HepG2 (cell line): ENCODE measurements at regions not wholly inside any gene's neighbourhood (a gene's known extent, or its start where the extent isn't known, plus 50 kb on each side); places are given as distances from the start of the nearest gene placed in this dataset.

Experiments used
- ATAC-seq: fragments of 200-7000 bp; cut with Tn5 transposase; 3 replicates; pipeline ENCODE4 v1.9.1; 2020; ENCODE audit warnings: mild to moderate bottlenecking, moderate library complexity
- BruUV-seq: library from RNA; stranded (reverse); fragments of 400-500 nt; replicated peaks from 2 replicates; lab custom pipeline; 2021; lab: Mats Ljungman, UMichigan
- CTCF ChIA-PET: fragments of 300-600 bp; formaldehyde crosslinking; extraction: SDS; loops from one replicate; lab custom pipeline; 2021; ENCODE audit warnings: low total read pairs, inconsistent platforms, low intra/inter-chr PET ratio; lab: Yijun Ruan, JAX
- POLR2A ChIA-PET: fragments of 350-600 bp; sonication (Branson Sonifier 250); formaldehyde crosslinking; loops from one replicate; lab custom pipeline; 2020; ENCODE audit warnings: antibody characterized with exemption, inconsistent platforms; lab: Yijun Ruan, JAX
- DNase-seq: peaks from one replicate; pipeline ENCODE4 v3.0.0-alpha.2; 2015; ENCODE audit warnings: low spot score
- FAIRE-seq: peaks from 3 replicates; lab custom pipeline; 2011; peaks lifted over from hg19 to GRCh38; lab: Jason Lieb, UNC
- H2AFZ ChIP-seq: one replicate; pipeline ENCODE4 v1.6.1; 2011; ENCODE audit warnings: low read length, inconsistent platforms
- H3K27ac ChIP-seq: fragments of 300-600 bp; 3 replicates; pipeline ENCODE4 v1.8.0; 2011; ENCODE audit warnings: mixed run types, mild to moderate bottlenecking, mixed read lengths, low read length, inconsistent platforms; ENCODE audit not compliant: insufficient read depth; ENCODE audit errors: extremely low read length
- H3K27me3 ChIP-seq, 2 experiments: fragments of 200-600 bp in 1 of 2; 2 replicates in 1 of 2; 3 replicates in 1 of 2; pipeline versions ENCODE4 v1.6.0 to v1.8.0; 2011; ENCODE audit warnings: low read length in 2 of 2, mild to moderate bottlenecking in 2 of 2, moderate library complexity in 2 of 2, inconsistent platforms in 1 of 2; ENCODE audit not compliant: insufficient read depth in 2 of 2, control insufficient read depth in 1 of 2
- H3K36me3 ChIP-seq, 2 experiments: fragments of 200-600 bp in 1 of 2; replicated peaks in 1 of 2; 2 replicates in 1 of 2; 3 replicates in 1 of 2; pipeline versions ENCODE4 v1.5.1 to v1.8.0; 2011; ENCODE audit warnings: low read length in 2 of 2, inconsistent platforms in 1 of 2; ENCODE audit not compliant: insufficient read depth in 2 of 2, control insufficient read depth in 1 of 2
- H3K4me1 ChIP-seq: 2 replicates; pipeline ENCODE4 v1.5.1; 2012; ENCODE audit warnings: low read length, inconsistent platforms; ENCODE audit not compliant: insufficient read depth
- H3K4me2 ChIP-seq: 2 replicates; pipeline ENCODE4 v1.6.0; 2011; ENCODE audit warnings: low read depth, low read length, inconsistent platforms
- H3K4me3 ChIP-seq, 3 experiments: fragments of 200-600 bp in 1 of 3; sonication (generic), shearing (Covaris generic) in 1 of 3; replicated peaks in 1 of 3; 2 replicates each; pipeline ENCODE4 v1.5.1; 2011 to 2016; ENCODE audit warnings: low read length in 3 of 3, inconsistent platforms in 2 of 3, low read depth in 2 of 3, mild to moderate bottlenecking in 2 of 3, control low read depth in 1 of 3, mixed read lengths in 1 of 3; ENCODE audit not compliant: insufficient read depth in 1 of 3
- H3K79me2 ChIP-seq: one replicate; pipeline ENCODE4 v1.6.1; 2011; ENCODE audit warnings: low read length, inconsistent platforms; ENCODE audit not compliant: insufficient read depth
- H3K9ac ChIP-seq: 2 replicates; pipeline ENCODE4 v1.6.0; 2011; ENCODE audit warnings: mild to moderate bottlenecking, low read depth, low read length, inconsistent platforms; ENCODE audit not compliant: insufficient read depth
- H3K9me3 ChIP-seq: 2 replicates; pipeline ENCODE4 v1.5.1; 2012; ENCODE audit warnings: mild to moderate bottlenecking, low read length
- H4K20me1 ChIP-seq: 2 replicates; pipeline ENCODE4 v1.6.0; 2011; ENCODE audit warnings: inconsistent platforms, mild to moderate bottlenecking, low read length, moderate library complexity; ENCODE audit not compliant: insufficient read depth
- CHD4 ChIP-seq: fragments of 200-600 bp; sonication (generic); IDR thresholded peaks from 2 replicates; pipeline ENCODE4 v1.7.0; 2017; ENCODE audit warnings: mild to moderate bottlenecking, low read length, borderline replicate concordance
- GABPA ChIP-seq, 2 experiments: IDR thresholded peaks; 2 replicates each; pipeline ENCODE4 v1.6.1; 2011 to 2016; ENCODE audit warnings: low read depth in 2 of 2, low read length in 1 of 2, missing biosample characterization in 1 of 2, missing genetic modification characterization in 1 of 2
- HNF1A ChIP-seq, 2 experiments: sonication (generic) in 1 of 2; formaldehyde crosslinking in 1 of 2; IDR thresholded peaks; 2 replicates each; pipeline versions ENCODE4 v1.4.0 to v1.6.1; 2016 to 2020; ENCODE audit warnings: borderline replicate concordance in 1 of 2, low read depth in 1 of 2, mild to moderate bottlenecking in 1 of 2, missing genetic modification reagents in 1 of 2
- MEIS1 ChIP-seq: sonication (generic); formaldehyde crosslinking; IDR thresholded peaks from 2 replicates; pipeline ENCODE4 v1.9.0; 2021; ENCODE audit warnings: mild to moderate bottlenecking, missing genetic modification reagents, moderate library complexity, borderline replicate concordance
- MEIS2 ChIP-seq: sonication (generic); formaldehyde crosslinking; IDR thresholded peaks from 2 replicates; pipeline ENCODE4 v1.9.0; 2021; ENCODE audit warnings: mild to moderate bottlenecking, missing genetic modification reagents
- TMF1 ChIP-seq: sonication (generic); formaldehyde crosslinking; IDR thresholded peaks from 2 replicates; pipeline ENCODE4 v1.8.1; 2022; ENCODE audit warnings: low read depth, missing genetic modification reagents
- XBP1 ChIP-seq: sonication (generic); formaldehyde crosslinking; IDR thresholded peaks from 2 replicates; pipeline ENCODE4 v1.5.0; 2020; ENCODE audit warnings: missing genetic modification reagents
- ZNF281 ChIP-seq: sonication (generic); formaldehyde crosslinking; IDR thresholded peaks from 2 replicates; pipeline ENCODE4 v1.4.0; 2020; ENCODE audit warnings: missing genetic modification reagents, borderline replicate concordance
- ZNF333 ChIP-seq: sonication (generic); formaldehyde crosslinking; IDR thresholded peaks from 2 replicates; pipeline ENCODE4 v1.4.0; 2020; ENCODE audit warnings: mild to moderate bottlenecking, missing genetic modification reagents, borderline replicate concordance
- ZNF33B ChIP-seq: sonication (generic); formaldehyde crosslinking; IDR thresholded peaks from 2 replicates; pipeline ENCODE4 v1.5.1; 2020; ENCODE audit warnings: mild to moderate bottlenecking, missing genetic modification reagents
- ZNF672 ChIP-seq: sonication (generic); formaldehyde crosslinking; IDR thresholded peaks from 2 replicates; pipeline ENCODE4 v1.8.1; 2022; ENCODE audit warnings: missing genetic modification reagents
- ZNF724P ChIP-seq: sonication (generic); formaldehyde crosslinking; IDR thresholded peaks from 2 replicates; pipeline ENCODE4 v1.8.0; 2022; ENCODE audit warnings: missing genetic modification reagents, borderline replicate concordance
- ZNF749 ChIP-seq: sonication (generic); formaldehyde crosslinking; IDR thresholded peaks from 2 replicates; pipeline ENCODE4 v1.8.0; 2022; ENCODE audit warnings: mild to moderate bottlenecking, missing genetic modification reagents, moderate library complexity, borderline replicate concordance
- WGBS: methylation state at CpG from one replicate; pipeline ENCODE4 v1.1.6; 2017; ENCODE audit warnings: low lambda C conversion rate; 5-methylcytosine and 5-hydroxymethylcytosine counted together
- in situ Hi-C: cut with HindIII; loops from 2 replicates; pipeline ENCODE4 v1.10.0; 2017; ENCODE audit warnings: low pct_unique_long_range_greater_than_20kb; ENCODE audit not compliant: extremely low pct_ligation_motif_present
- intact Hi-C: fragments of 100-400 bp; cut with micrococcal nuclease; formaldehyde crosslinking; loops from one replicate; pipeline ENCODE4 v1.10.0; 2022; ENCODE audit not compliant: unreplicated experiment

GRCh38 chr2:184357033-184357432 is 241.3 kb upstream of the ZNF804A start:
- no peak for ATAC-seq
- in situ Hi-C loops (no loop called here), intact Hi-C loops (no loop called here)
- ChIA-PET POLR2A (no interaction called here), CTCF (no interaction called here)
- no peaks in the 10 kb centered on the region for H4K20me1 ChIP-seq
- TF ChIP-seq HNF1A (IDR thresholded peaks at IDR 0.05; ENCODE audit: low read depth) (no peak), HNF1A (CRISPR knock-in tag; IDR thresholded peaks at IDR 0.05; ENCODE audit: borderline replicate concordance) (no peak), ZNF33B (CRISPR knock-in tag) (no peak), ZNF333 (CRISPR knock-in tag) (no peak), ZNF749 (CRISPR knock-in tag) (no peak), ZNF724P (no peak), CHD4 (no peak), TMF1 (CRISPR knock-in tag) (no peak), ZNF281 (CRISPR knock-in tag) (no peak), ZNF672 (CRISPR knock-in tag) (no peak), MEIS1 (CRISPR knock-in tag) (no peak), GABPA (IDR thresholded peaks at IDR 0.05; ENCODE audit: low read depth, low read length) (no peak), GABPA (CRISPR knock-in tag; IDR thresholded peaks at IDR 0.05; ENCODE audit: low read depth) (no peak), XBP1 (no peak), MEIS2 (CRISPR knock-in tag) (no peak)
- no peak overlapping the region for H3K9ac ChIP-seq
- no peak overlapping the region for H2AFZ ChIP-seq
- no TSS peak for BruUV-seq
- no peak overlapping the region for H3K4me3 ChIP-seq
- FAIRE-seq, result no peak
- no peaks in the 10 kb centered on the region for H3K36me3 ChIP-seq
- no peak overlapping the region for H3K4me2 ChIP-seq
- H3K4me1 ChIP-seq, result no peaks in the 10 kb centered on the region
- H3K27me3 ChIP-seq, result no peaks in the 10 kb centered on the region
- no peaks in the 10 kb centered on the region for H3K79me2 ChIP-seq
- H3K9me3 ChIP-seq, result no peaks in the 10 kb centered on the region
- no peak for DNase-seq
- WGBS, result 45% methylated on average over 3 of the region's 3 CpGs
- H3K27ac ChIP-seq, result no peak overlapping the region
